Lower lobe of right lung (tissue), 2 donors: ENCODE measurements at regions not wholly inside any gene's neighbourhood (a gene's known extent, or its start where the extent isn't known, plus 50 kb on each side); places are given as distances from the start of the nearest gene placed in this dataset.
A peak's percentile ranks its signal among the peaks of the same experiment; 100 is the strongest.
"Not testable (repeated sequence)": the region's sequence is repeated elsewhere in the genome, so short reads cannot be mapped to it uniquely, and the experiment has no call there.

Experiments used
- ATAC-seq, 2 donors: fragments of 200-7000 bp; cut with Tn5 transposase; one replicate each; pipeline ENCODE4 v1.9.1; 2020 to 2022; ENCODE audit warnings: mild to moderate bottlenecking in 2 of 2, moderate library complexity in 2 of 2
- DNase-seq: peaks from one replicate; pipeline ENCODE4 v3.0.0-alpha.2; 2020
- H3K27ac ChIP-seq: fragments of 200-600 bp; one replicate; pipeline ENCODE4 v1.8.0; 2022
- H3K27me3 ChIP-seq: fragments of 200-600 bp; one replicate; pipeline ENCODE4 v1.8.0; 2022; ENCODE audit warnings: low read depth
- H3K36me3 ChIP-seq: fragments of 200-600 bp; one replicate; pipeline ENCODE4 v1.8.0; 2022; ENCODE audit warnings: mild to moderate bottlenecking
- H3K4me1 ChIP-seq: fragments of 200-600 bp; one replicate; pipeline ENCODE4 v1.8.0; 2022
- H3K4me3 ChIP-seq: fragments of 200-600 bp; one replicate; pipeline ENCODE4 v1.8.0; 2022; ENCODE audit warnings: mild to moderate bottlenecking
- H3K9me3 ChIP-seq: fragments of 200-600 bp; one replicate; pipeline ENCODE4 v1.8.0; 2022
- CTCF ChIP-seq: fragments of 200-600 bp; IDR thresholded peaks from one replicate; pipeline ENCODE4 v1.8.0; 2022; ENCODE audit warnings: antibody characterized with exemption, mild to moderate bottlenecking
- intact Hi-C: fragments of 100-400 bp; cut with DNase I; formaldehyde crosslinking; loops from one replicate; pipeline ENCODE4 v1.11.0; 2022
- donor health status: DM: no; HTN: yes; CAD: no; lungs with severe emphysema.

- intact Hi-C loops, result no loop called here
- no peaks in the 10 kb centered on the region for H3K27me3 ChIP-seq
- no peaks in the 10 kb centered on the region for H3K36me3 ChIP-seq
- DNase-seq (peak; percentile 26), ATAC-seq (no peak)
- H3K9me3 ChIP-seq, result no peaks in the 10 kb centered on the region
- no peak overlapping the region for H3K27ac ChIP-seq
- H3K4me1 ChIP-seq, result no peaks in the 10 kb centered on the region
- TF ChIP-seq CTCF, result no peak
- H3K4me3 ChIP-seq, result no peak overlapping the region
Observed at GRCh38 chr10:124245191-124245590, 151.8 kb upstream of the CHST15 start.

GRCh38 chr10:124244256-124244877 lies 151.0 kb upstream of the CHST15 start:
- Histone ChIP-seq H3K36me3 (no peaks in the 10 kb centered on the region), H3K9me3 (no peaks in the 10 kb centered on the region), H3K27me3 (no peaks in the 10 kb centered on the region), H3K4me1 (no peaks in the 10 kb centered on the region), H3K4me3 (no peak overlapping the region), H3K27ac (no peak overlapping the region)
- no peak for TF ChIP-seq CTCF
- DNase-seq (peak; percentile 31), ATAC-seq (no peak)
- intact Hi-C loops, result no loop called here

GRCh38 chr10:124243702-124244121 lies 150.3 kb upstream of the CHST15 start:
- no peaks in the 10 kb centered on the region for H3K4me1 ChIP-seq
- no peaks in the 10 kb centered on the region for H3K36me3 ChIP-seq
- H3K27ac ChIP-seq, result no peak overlapping the region
- H3K9me3 ChIP-seq, result no peaks in the 10 kb centered on the region
- DNase-seq (peak; percentile 24), ATAC-seq (peak in 1 of 2 donors; percentile 15)
- intact Hi-C loops, result no loop called here
- no peak overlapping the region for H3K4me3 ChIP-seq
- TF ChIP-seq CTCF, result no peak
- no peaks in the 10 kb centered on the region for H3K27me3 ChIP-seq

GRCh38 chr10:124242791-124243190 lies 149.4 kb upstream of the CHST15 start:
- H3K4me3 ChIP-seq, result no peak overlapping the region
- TF ChIP-seq CTCF, result no peak
- DNase-seq, result peak; percentile 17
- no peak for ATAC-seq
- H3K27me3 ChIP-seq, result no peaks in the 10 kb centered on the region
- no peaks in the 10 kb centered on the region for H3K4me1 ChIP-seq
- H3K36me3 ChIP-seq, result no peaks in the 10 kb centered on the region
- H3K27ac ChIP-seq, result no peak overlapping the region
- H3K9me3 ChIP-seq, result no peaks in the 10 kb centered on the region
- intact Hi-C loops, result no loop called here

GRCh38 chr10:124242365-124242764 lies 149.0 kb upstream of the CHST15 start:
- H3K36me3 ChIP-seq, result no peaks in the 10 kb centered on the region
- H3K27me3 ChIP-seq, result no peaks in the 10 kb centered on the region
- H3K27ac ChIP-seq, result no peak overlapping the region
- intact Hi-C loops, result no loop called here
- H3K4me1 ChIP-seq, result no peaks in the 10 kb centered on the region
- ATAC-seq (no peak), DNase-seq (peak; percentile 12)
- no peak overlapping the region for H3K4me3 ChIP-seq
- TF ChIP-seq CTCF, result no peak
- H3K9me3 ChIP-seq, result no peaks in the 10 kb centered on the region

GRCh38 chr10:124241510-124241909 lies 148.1 kb upstream of the CHST15 start:
- H3K27me3 ChIP-seq, intact Hi-C loops: not testable (repeated sequence)

More at GRCh38 chr10:124241510-124241909, 148.1 kb upstream of the CHST15 start:
- ATAC-seq, H3K9me3 ChIP-seq, H3K4me3 ChIP-seq, DNase-seq, H3K36me3 ChIP-seq, H3K4me1 ChIP-seq, H3K27ac ChIP-seq: not testable (repeated sequence)
